ENCODE measurements at regions not wholly inside any gene's neighbourhood (a gene's known extent, or its start where the extent isn't known, plus 50 kb on each side); places are given as distances from the start of the nearest gene placed in this dataset.

- POLR2A ChIA-PET (ENCODE audit: unreplicated experiment), result no interaction called here
- no TSS peak for BruUV-seq (replicated peaks)
Measured at GRCh38 chr6:156562636-156563035, 214.5 kb upstream of the ARID1B start.

More at GRCh38 chr6:156562636-156563035, 214.5 kb upstream of the ARID1B start:
- no peaks in the 10 kb centered on the region for H3K4me1 ChIP-seq (ENCODE audit: control insufficient read depth, insufficient read depth, low read length)
- no peak overlapping the region for H4K5ac ChIP-seq (ENCODE audit: low read depth, low read length)
- H2BK5ac ChIP-seq (ENCODE audit: low read depth, low read length, poor library complexity, severe bottlenecking), result no peak overlapping the region
- H2BK120ac ChIP-seq (ENCODE audit: low read depth, low read length), result no peak overlapping the region
- no peak overlapping the region for H3K4me2 ChIP-seq (ENCODE audit: low read depth, low read length)
- no peaks in the 10 kb centered on the region for H3K79me1 ChIP-seq (ENCODE audit: low read depth in 1 of 2, low read length in 2 of 2)
- DNase-seq (no peak), ATAC-seq (ENCODE audit: low read depth) (no peak)
- no peak for TF ChIP-seq USF2 (IDR thresholded peaks at IDR 0.05; ENCODE audit: low read depth, low read length)
- TF ChIP-seq MXI1 (IDR thresholded peaks at IDR 0.05; ENCODE audit: borderline replicate concordance, low read depth, low read length), result no peak
- TF ChIP-seq FOS (IDR thresholded peaks at IDR 0.05; ENCODE audit: low read depth, low read length), result no peak
- TF ChIP-seq ELK1 (IDR thresholded peaks at IDR 0.05; ENCODE audit: borderline replicate concordance, low read depth, low read length), result no peak
- no peak for TF ChIP-seq CHD1 (IDR thresholded peaks at IDR 0.05; ENCODE audit: low read depth, low read length)
- no peak for TF ChIP-seq POLR2A (IDR thresholded peaks at IDR 0.05; ENCODE audit: low read depth, low read length)
- no peak for TF ChIP-seq RAD21 (IDR thresholded peaks at IDR 0.05; ENCODE audit: low read length)
- TF ChIP-seq CEBPB (IDR thresholded peaks at IDR 0.05; ENCODE audit: low read depth, low read length), result no peak
- TF ChIP-seq MAFK (IDR thresholded peaks at IDR 0.05; ENCODE audit: low read depth, low read length), result no peak
- no peak for TF ChIP-seq BHLHE40 (IDR thresholded peaks at IDR 0.05; ENCODE audit: low read depth, low read length)
- no peak for TF ChIP-seq MAZ (IDR thresholded peaks at IDR 0.05; ENCODE audit: borderline replicate concordance, low read depth, low read length)
- no peak for TF ChIP-seq RCOR1 (IDR thresholded peaks at IDR 0.05; ENCODE audit: insufficient replicate concordance, low read length)
- no peak for TF ChIP-seq RFX5 (IDR thresholded peaks at IDR 0.05; ENCODE audit: low read depth, low read length)
- no peak for TF ChIP-seq CTCF (conservative IDR thresholded peaks at IDR 0.05; ENCODE audit: low read depth, low read length)
- TF ChIP-seq SMC3 (IDR thresholded peaks at IDR 0.05; ENCODE audit: low read depth, low read length), result no peak
- TF ChIP-seq NFE2L2 (IDR thresholded peaks at IDR 0.05; ENCODE audit: low read depth, low read length), result no peak
- H3K9me3 ChIP-seq (ENCODE audit: control insufficient read depth, insufficient read depth, low read length), result peaks cover 5% of the 10 kb centered on the region; the same call in 1 of the 2 replicates
- H2AK9ac ChIP-seq (replicated peaks; ENCODE audit: low read depth, low read length, poor library complexity), result no peak overlapping the region
- no peak overlapping the region for H3K23ac ChIP-seq (ENCODE audit: low read depth, low read length)
- no peak overlapping the region for H3K4ac ChIP-seq (ENCODE audit: low read depth, low read length)
- in situ Hi-C loops (cut with MboI; ENCODE audit: low sequenced_read_pairs) (loop anchor here (10.0 to 25.0 kb wide), 4 partner anchors 200 to 1225 kb away; no protein-coding TSS in a partner anchor), intact Hi-C loops (cut with micrococcal nuclease) (loop anchor here (5.0 to 10.0 kb wide), 3 partner anchors 382 to 1238 kb away; no protein-coding TSS in a partner anchor), dilution Hi-C loops (cut with HindIII; ENCODE audit: low sequenced_read_pairs, unreplicated experiment) (no loop called here)
- H3K27ac ChIP-seq (ENCODE audit: insufficient read depth, low read length), result no peak overlapping the region
- no peaks in the 10 kb centered on the region for H4K20me1 ChIP-seq (ENCODE audit: insufficient read depth, low read length)
- H4K8ac ChIP-seq (ENCODE audit: low read depth in 2 of 2, low read length in 2 of 2), result no peak overlapping the region
- H3K4me3 ChIP-seq (ENCODE audit: insufficient read depth, low read depth, low read length), result no peak overlapping the region
- H2AFZ ChIP-seq (replicated peaks; ENCODE audit: low read length, poor library complexity), result no peak overlapping the region
- H2BK15ac ChIP-seq (ENCODE audit: low read depth, low read length), result no peak overlapping the region
- CTCF ChIA-PET, result no interaction called here
- no peak overlapping the region for H2BK20ac ChIP-seq (ENCODE audit: low read depth, low read length)
- no peaks in the 10 kb centered on the region for H3K9me1 ChIP-seq (ENCODE audit: insufficient read depth, low read length)
- no peaks in the 10 kb centered on the region for H3K36me3 ChIP-seq (ENCODE audit: control insufficient read depth, insufficient read depth, low read length)
- H3K18ac ChIP-seq (ENCODE audit: low read depth, low read length), result no peak overlapping the region
- H3K56ac ChIP-seq (ENCODE audit: extremely low read depth, insufficient read depth, low read length), result no peak overlapping the region
- H3K27me3 ChIP-seq (ENCODE audit: control insufficient read depth, insufficient read depth, low read length), result no peaks in the 10 kb centered on the region
- no peak overlapping the region for H4K91ac ChIP-seq (ENCODE audit: insufficient read depth, low read depth, low read length)
- H3K9ac ChIP-seq (ENCODE audit: low read depth, low read length), result no peak overlapping the region
- H3K14ac ChIP-seq (replicated peaks; ENCODE audit: low read depth, low read length), result no peak overlapping the region
- H2AK5ac ChIP-seq (ENCODE audit: low read depth, low read length), result no peak overlapping the region
- 80% methylated on average over 1 of the region's 9 CpGs; no CpG with 5 or more reads in 1 of the 2 experiments for WGBS, 2 experiments (ENCODE audit: extremely low coverage in 2 of 2, insufficient read length in 1 of 2)
